GM12878 (cell line): ENCODE measurements at regions not wholly inside any gene's neighbourhood (a gene's known extent, or its start where the extent isn't known, plus 50 kb on each side); places are given as distances from the start of the nearest gene placed in this dataset.

Source experiments
- ATAC-seq: fragments of 200-7000 bp; cut with Tn5 transposase; 3 replicates; pipeline ENCODE4 v1.9.1; 2020; ENCODE audit warnings: mild to moderate bottlenecking, moderate library complexity
- BruUV-seq: library from RNA; stranded (reverse); fragments of 400-500 nt; replicated peaks from 2 replicates; lab custom pipeline; 2021; lab: Mats Ljungman, UMichigan
- CTCF ChIA-PET: fragments of 300-600 bp; sonication (Branson Sonifier 250); formaldehyde crosslinking; extraction: SDS; loops from one replicate; lab custom pipeline; 2021; ENCODE audit warnings: inconsistent platforms; lab: Yijun Ruan, JAX
- POLR2A ChIA-PET: fragments of 350-600 bp; formaldehyde crosslinking; extraction: SDS; loops from one replicate; lab custom pipeline; 2021; ENCODE audit warnings: inconsistent platforms; lab: Charles Lee
- RAD21 ChIA-PET: fragments of 300-600 bp; sonication (Branson Sonifier 250); formaldehyde crosslinking; loops from one replicate; lab custom pipeline; 2023; ENCODE audit warnings: antibody characterized with exemption; ENCODE audit not compliant: unreplicated experiment; lab: Charles Lee
- SMC1A ChIA-PET: fragments of 300-600 bp; sonication (Branson Sonifier 250); formaldehyde crosslinking; loops from one replicate; lab custom pipeline; 2023; ENCODE audit not compliant: unreplicated experiment, uncharacterized antibody; lab: Charles Lee
- DNase-seq: peaks from one replicate; pipeline ENCODE4 v3.0.0-alpha.2; 2011; ENCODE audit warnings: low read depth, low spot score
- FAIRE-seq: peaks from 3 replicates; lab custom pipeline; 2011; peaks lifted over from hg19 to GRCh38; lab: Jason Lieb, UNC
- H2AFZ ChIP-seq: 2 replicates; pipeline ENCODE4 v1.6.0; 2011; ENCODE audit warnings: low read depth, low read length, control low read depth; ENCODE audit not compliant: control insufficient read depth
- H3K27ac ChIP-seq: 2 replicates; pipeline ENCODE4 v1.5.1; 2011; ENCODE audit warnings: control low read depth; ENCODE audit not compliant: control insufficient read depth, insufficient read depth
- H3K27me3 ChIP-seq, 2 experiments: replicated peaks in 1 of 2; 2 replicates each; pipeline versions ENCODE4 v1.6.0 to v1.6.1; 2011; ENCODE audit warnings: low read length in 1 of 2; ENCODE audit not compliant: control insufficient read depth in 2 of 2, insufficient read depth in 2 of 2
- H3K36me3 ChIP-seq, 2 experiments: 2 replicates each; pipeline ENCODE4 v1.5.1; 2011; ENCODE audit warnings: low read length in 1 of 2; ENCODE audit not compliant: control insufficient read depth in 2 of 2, insufficient read depth in 2 of 2
- H3K4me1 ChIP-seq: 2 replicates; pipeline ENCODE4 v1.6.1; 2011; ENCODE audit warnings: mild to moderate bottlenecking, low read length, moderate library complexity, mixed read lengths; ENCODE audit not compliant: control insufficient read depth, insufficient read depth
- H3K4me2 ChIP-seq: 2 replicates; pipeline ENCODE4 v1.6.0; 2011; ENCODE audit warnings: control low read depth; ENCODE audit not compliant: control insufficient read depth, insufficient read depth
- H3K4me3 ChIP-seq: fragments of 200-600 bp; sonication (generic); 2 replicates; pipeline ENCODE4 v1.5.1; 2016
- H3K79me2 ChIP-seq: 2 replicates; pipeline ENCODE4 v1.6.0; 2011; ENCODE audit warnings: low read length; ENCODE audit not compliant: control insufficient read depth, insufficient read depth
- H3K9ac ChIP-seq: 2 replicates; pipeline ENCODE4 v1.8.0; 2011; ENCODE audit warnings: low read length, control low read depth, mixed read lengths; ENCODE audit not compliant: control insufficient read depth, insufficient read depth
- H3K9me3 ChIP-seq: replicated peaks from 3 replicates; pipeline ENCODE4 v1.5.1; 2011; ENCODE audit warnings: mild to moderate bottlenecking, low read length; ENCODE audit not compliant: control insufficient read depth, insufficient read depth
- H4K20me1 ChIP-seq: 2 replicates; pipeline ENCODE4 v1.6.0; 2011; ENCODE audit not compliant: control insufficient read depth, insufficient read depth
- ATF3 ChIP-seq: IDR thresholded peaks from 2 replicates; pipeline ENCODE4 v1.6.1; 2011; ENCODE audit warnings: low read depth, mild to moderate bottlenecking, low read length, moderate library complexity, borderline replicate concordance; ENCODE audit errors: extremely low read depth
- CHD4 ChIP-seq: fragments of 200-600 bp; sonication (generic); IDR thresholded peaks from 2 replicates; pipeline ENCODE4 v1.6.1; 2016; ENCODE audit warnings: mild to moderate bottlenecking
- ELK1 ChIP-seq: IDR thresholded peaks from 2 replicates; pipeline ENCODE4 v1.6.1; 2012; ENCODE audit warnings: low read depth, low read length, improper control_type of control experiment
- EP300 ChIP-seq, 2 experiments: fragments of 150-350 bp in 1 of 2; IDR thresholded peaks; 2 replicates each; pipeline ENCODE4 v1.6.1; 2011 to 2012; ENCODE audit warnings: low read depth in 2 of 2, low read length in 2 of 2, borderline replicate concordance in 1 of 2, improper control_type of control experiment in 1 of 2, inconsistent platforms in 1 of 2; ENCODE audit not compliant: control insufficient read depth in 1 of 2
- ETV6 ChIP-seq, 2 experiments: fragments of 450-650 bp in 1 of 2; IDR thresholded peaks in 1 of 2; conservative IDR thresholded peaks in 1 of 2; 2 replicates each; pipeline ENCODE4 v1.6.1; 2014; ENCODE audit warnings: antibody characterized with exemption in 1 of 2, borderline replicate concordance in 1 of 2, low read depth in 1 of 2, mild to moderate bottlenecking in 1 of 2, moderate library complexity in 1 of 2
- JUNB ChIP-seq: IDR thresholded peaks from 2 replicates; pipeline ENCODE4 v1.6.1; 2016; ENCODE audit warnings: antibody characterized with exemption, mild to moderate bottlenecking
- SIX5 ChIP-seq: IDR thresholded peaks from 2 replicates; pipeline ENCODE4 v1.6.1; 2011; ENCODE audit warnings: mild to moderate bottlenecking, low read depth, low read length, moderate library complexity; ENCODE audit not compliant: severe bottlenecking
- SPI1 ChIP-seq: IDR thresholded peaks from 2 replicates; pipeline ENCODE4 v1.6.1; 2011; ENCODE audit warnings: low read depth, mild to moderate bottlenecking, low read length, moderate library complexity, borderline replicate concordance; ENCODE audit not compliant: insufficient read depth
- SUPT20H ChIP-seq: IDR thresholded peaks from 2 replicates; pipeline ENCODE4 v1.6.1; 2011; ENCODE audit warnings: low read depth, mild to moderate bottlenecking, low read length, moderate library complexity, borderline replicate concordance; ENCODE audit not compliant: control insufficient read depth
- ZNF687 ChIP-seq: fragments of 450-650 bp; IDR thresholded peaks from 2 replicates; pipeline ENCODE4 v1.6.1; 2017; ENCODE audit warnings: mild to moderate bottlenecking, moderate library complexity
- WGBS: methylation state at CpG from one replicate; pipeline ENCODE4 v1.1.6; 2016; ENCODE audit warnings: low lambda C conversion rate; ENCODE audit not compliant: insufficient replicate concordance, insufficient coverage; ENCODE audit errors: missing lambda C conversion rate; 5-methylcytosine and 5-hydroxymethylcytosine counted together
- in situ Hi-C: fragments of 300-500 bp; cut with MboI; formaldehyde crosslinking; loops from 9 replicates; pipeline ENCODE4 v1.14.3; 2018; ENCODE audit warnings: mixed read lengths
- intact Hi-C: fragments of 100-400 bp; cut with micrococcal nuclease; formaldehyde crosslinking; loops from one replicate; pipeline ENCODE4 v1.14.2; 2022; ENCODE audit not compliant: unreplicated experiment

- Histone ChIP-seq H3K9me3 (peaks cover 6% of the 10 kb centered on the region; the same call in 2 of the 3 replicates), H3K27ac (no peak overlapping the region), H3K36me3 (no peaks in the 10 kb centered on the region; a peak in 1 of 4 replicates), H3K4me2 (no peak overlapping the region), H3K4me1 (no peaks in the 10 kb centered on the region), H3K27me3 (no peaks in the 10 kb centered on the region), H3K79me2 (no peaks in the 10 kb centered on the region), H3K9ac (no peak overlapping the region), H4K20me1 (no peaks in the 10 kb centered on the region), H2AFZ (no peak overlapping the region), H3K4me3 (no peak overlapping the region)
- no peak for TF ChIP-seq SUPT20H
- no peak for TF ChIP-seq SIX5
- no peak for TF ChIP-seq SPI1
- TF ChIP-seq ETV6 (conservative IDR thresholded peaks at IDR 0.05 in 1 of 2, IDR thresholded peaks at IDR 0.05 in 1 of 2; ENCODE audit: borderline replicate concordance in 1 of 2, low read depth in 1 of 2): no peak
- no peak for TF ChIP-seq ELK1
- TF ChIP-seq EP300 (IDR thresholded peaks at IDR 0.05; ENCODE audit: borderline replicate concordance in 1 of 2, control insufficient read depth in 1 of 2, low read depth in 2 of 2, low read length in 2 of 2): no peak
- no peak for TF ChIP-seq ATF3
- no peak for TF ChIP-seq CHD4
- TF ChIP-seq JUNB: no peak
- no peak for TF ChIP-seq ZNF687
- FAIRE-seq (no peak), ATAC-seq (no peak), DNase-seq (no peak)
- RAD21 ChIA-PET: interaction anchor here (0.9 to 1.8 kb wide), 3 partner anchors 14 to 52 kb away, joined by 4 to 6 read pairs (median 4); no protein-coding TSS in a partner anchor
- no TSS peak for BruUV-seq
- SMC1A ChIA-PET: interaction anchor here (0.5 to 5.6 kb wide), 3 partner anchors 18 to 529 kb away, joined by 3 to 34 read pairs (median 3); no protein-coding TSS in a partner anchor
- CTCF ChIA-PET: interaction anchor here (1.0 to 2.0 kb wide), 3 partner anchors 14 to 519 kb away, joined by 6 to 8 read pairs (median 7); no protein-coding TSS in a partner anchor
- POLR2A ChIA-PET: no interaction called here
- in situ Hi-C loops (no loop called here), intact Hi-C loops (no loop called here)
- WGBS: 77% methylated on average over 3 of the region's 3 CpGs
Measured at GRCh38 chr10:77692782-77693181, 55.2 kb upstream of the KCNMA1 start.
